ENCODE measurements at regions not wholly inside any gene's neighbourhood (a gene's known extent, or its start where the extent isn't known, plus 50 kb on each side); places are given as distances from the start of the nearest gene placed in this dataset.

GRCh38 chr2:126227250-126227649, 428.7 kb upstream of the GYPC start:
- Mint-ChIP-seq H3K27ac (ENCODE audit: unreplicated experiment) (no peak overlapping the region), H3K9me3 (ENCODE audit: unreplicated experiment) (no peaks in the 10 kb centered on the region), H3K4me1 (ENCODE audit: unreplicated experiment) (no peaks in the 10 kb centered on the region), H3K27me3 (ENCODE audit: unreplicated experiment) (no peaks in the 10 kb centered on the region), H3K36me3 (ENCODE audit: low read depth, unreplicated experiment) (no peaks in the 10 kb centered on the region), H3K4me3 (ENCODE audit: unreplicated experiment) (no peak overlapping the region)
- peak; percentile 41 for TF ChIP-seq CTCF (IDR thresholded peaks at IDR 0.05; ENCODE audit: unreplicated experiment)
- DNase-seq (ENCODE audit: low spot score): no peak

- no peak overlapping the region for H3K27ac Mint-ChIP-seq (ENCODE audit: unreplicated experiment)
- H3K36me3 Mint-ChIP-seq (ENCODE audit: low read depth, unreplicated experiment): no peaks in the 10 kb centered on the region
- no peak overlapping the region for H3K4me3 Mint-ChIP-seq (ENCODE audit: unreplicated experiment)
- H3K27me3 Mint-ChIP-seq (ENCODE audit: unreplicated experiment): no peaks in the 10 kb centered on the region
- no peak for DNase-seq (ENCODE audit: low spot score)
- no peaks in the 10 kb centered on the region for H3K9me3 Mint-ChIP-seq (ENCODE audit: unreplicated experiment)
- TF ChIP-seq CTCF (IDR thresholded peaks at IDR 0.05; ENCODE audit: unreplicated experiment): no peak
- H3K4me1 Mint-ChIP-seq (ENCODE audit: unreplicated experiment): no peaks in the 10 kb centered on the region
Observed at GRCh38 chr2:126228531-126228930, 427.4 kb upstream of the GYPC start.

DNA sequence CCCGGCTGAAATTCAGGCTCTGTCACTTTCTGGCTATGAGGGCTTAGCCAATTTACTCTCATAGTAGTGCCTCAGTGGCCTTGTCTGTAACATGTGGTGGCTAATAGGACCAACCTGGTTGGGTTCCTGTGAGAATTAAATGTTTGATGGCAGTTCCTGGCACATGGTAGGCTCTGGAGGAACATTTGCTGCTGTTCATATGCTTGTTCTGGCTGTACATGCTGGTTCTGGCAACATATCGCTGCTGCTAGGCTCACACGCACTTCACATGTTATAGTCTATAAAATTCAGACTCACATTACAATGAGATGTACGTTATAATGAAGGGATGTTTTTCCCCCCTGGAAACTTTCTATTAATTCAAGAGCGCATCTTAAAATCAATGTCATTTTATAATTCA, 417.7 kb upstream of the GYPC start:
- H3K4me3 Mint-ChIP-seq (ENCODE audit: unreplicated experiment): no peak overlapping the region
- DNase-seq (ENCODE audit: low spot score): no peak
- H3K27me3 Mint-ChIP-seq (ENCODE audit: unreplicated experiment): no peaks in the 10 kb centered on the region
- no peaks in the 10 kb centered on the region for H3K36me3 Mint-ChIP-seq (ENCODE audit: low read depth, unreplicated experiment)
- no peak overlapping the region for H3K27ac Mint-ChIP-seq (ENCODE audit: unreplicated experiment)
- TF ChIP-seq CTCF (IDR thresholded peaks at IDR 0.05; ENCODE audit: unreplicated experiment): no peak
- peaks cover 22% of the 10 kb centered on the region for H3K4me1 Mint-ChIP-seq (ENCODE audit: unreplicated experiment)
- no peaks in the 10 kb centered on the region for H3K9me3 Mint-ChIP-seq (ENCODE audit: unreplicated experiment)

DNA sequence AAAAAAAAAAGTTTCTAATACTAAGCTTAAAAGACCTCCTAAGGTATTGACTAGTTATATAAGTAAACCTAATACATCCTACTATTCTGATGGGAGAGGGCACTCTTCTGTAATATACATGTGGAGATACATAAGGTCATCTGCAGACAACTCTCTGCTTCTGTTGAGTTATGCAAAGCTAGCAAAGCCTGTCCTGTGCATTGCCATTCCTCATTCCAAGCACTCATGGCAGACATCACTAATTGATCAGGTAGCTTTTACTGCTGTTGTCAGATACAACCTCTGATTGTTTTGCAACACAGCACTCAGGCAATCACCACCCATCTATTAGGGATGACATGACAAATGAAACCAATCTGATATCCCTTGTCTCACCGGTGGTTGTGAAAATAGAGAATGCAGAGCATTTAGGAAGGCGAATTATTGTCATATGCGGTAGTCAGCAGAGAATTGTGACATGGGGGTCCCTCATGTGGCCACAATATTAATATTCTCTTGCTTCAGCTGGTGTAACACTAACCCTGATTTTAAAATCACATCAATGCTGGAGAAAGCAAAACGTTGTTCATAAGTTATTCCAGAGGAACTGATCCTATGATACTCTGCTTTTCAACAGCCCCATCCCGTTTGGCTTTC, 416.5 kb upstream of the GYPC start:
- no peak for DNase-seq (ENCODE audit: low spot score)
- no peak overlapping the region for H3K27ac Mint-ChIP-seq (ENCODE audit: unreplicated experiment)
- no peaks in the 10 kb centered on the region for H3K27me3 Mint-ChIP-seq (ENCODE audit: unreplicated experiment)
- H3K9me3 Mint-ChIP-seq (ENCODE audit: unreplicated experiment): no peaks in the 10 kb centered on the region
- no peaks in the 10 kb centered on the region for H3K36me3 Mint-ChIP-seq (ENCODE audit: low read depth, unreplicated experiment)
- no peak overlapping the region for H3K4me3 Mint-ChIP-seq (ENCODE audit: unreplicated experiment)
- H3K4me1 Mint-ChIP-seq (ENCODE audit: unreplicated experiment): peaks cover 22% of the 10 kb centered on the region
- no peak for TF ChIP-seq CTCF (IDR thresholded peaks at IDR 0.05; ENCODE audit: unreplicated experiment)

- Mint-ChIP-seq H3K9me3 (ENCODE audit: unreplicated experiment) (no peaks in the 10 kb centered on the region), H3K36me3 (ENCODE audit: low read depth, unreplicated experiment) (no peaks in the 10 kb centered on the region), H3K27me3 (ENCODE audit: unreplicated experiment) (no peaks in the 10 kb centered on the region), H3K4me1 (ENCODE audit: unreplicated experiment) (peaks cover 10% of the 10 kb centered on the region), H3K27ac (ENCODE audit: unreplicated experiment) (no peak overlapping the region), H3K4me3 (ENCODE audit: unreplicated experiment) (no peak overlapping the region)
- no peak for DNase-seq (ENCODE audit: low spot score)
- no peak for TF ChIP-seq CTCF (IDR thresholded peaks at IDR 0.05; ENCODE audit: unreplicated experiment)
Observed at GRCh38 chr2:126241001-126241400, 415.0 kb upstream of the GYPC start.

Data from endothelial cell (in vitro differentiated cells).